K562 (cell line): ENCODE measurements at regions not wholly inside any gene's neighbourhood (a gene's known extent, or its start where the extent isn't known, plus 50 kb on each side); places are given as distances from the start of the nearest gene placed in this dataset.

Experiments
- CBX8 ChIP-seq: fragments of 200-600 bp; sonication (generic); IDR thresholded peaks from 2 replicates; pipeline ENCODE4 v1.6.1; 2012; ENCODE audit warnings: borderline replicate concordance, mixed run types, low read depth, mild to moderate bottlenecking, moderate library complexity, mixed read lengths, low read length, control low read depth, inconsistent platforms; ENCODE audit not compliant: poor library complexity, severe bottlenecking; ENCODE audit errors: extremely low read depth
- PPARD ChIP-seq: fragments of 250-450 bp; sonication (Bioruptor Pico); IDR thresholded peaks from 2 replicates; pipeline ENCODE4 v1.8.0; 2022; ENCODE audit warnings: inconsistent platforms, mild to moderate bottlenecking, moderate library complexity
- SIN3A ChIP-seq, 2 experiments: fragments of 150-350 bp in 1 of 2; IDR thresholded peaks; 2 replicates each; pipeline ENCODE4 v1.6.1; 2011 to 2016; ENCODE audit warnings: borderline replicate concordance in 2 of 2, low read depth in 2 of 2, low read length in 2 of 2, mild to moderate bottlenecking in 2 of 2, moderate library complexity in 2 of 2; ENCODE audit not compliant: control insufficient read depth in 1 of 2
- SOX6 ChIP-seq: fragments of 450-650 bp; IDR thresholded peaks from 2 replicates; pipeline ENCODE4 v1.6.1; 2014; ENCODE audit warnings: mild to moderate bottlenecking
- XRCC3 ChIP-seq: fragments of 450-650 bp; IDR thresholded peaks from 2 replicates; pipeline ENCODE4 v1.6.1; 2017; ENCODE audit warnings: mild to moderate bottlenecking, moderate library complexity
- ZNF134 ChIP-seq: fragments of 250-450 bp; sonication (Bioruptor Pico); conservative IDR thresholded peaks from 2 replicates; pipeline ENCODE4 v1.4.0; 2020
- TF ChIP-seq, protein P1 (sequence below): fragments of 250-450 bp; sonication (Bioruptor Pico); IDR thresholded peaks from 2 replicates; pipeline ENCODE4 v1.4.0; 2020

DNA sequence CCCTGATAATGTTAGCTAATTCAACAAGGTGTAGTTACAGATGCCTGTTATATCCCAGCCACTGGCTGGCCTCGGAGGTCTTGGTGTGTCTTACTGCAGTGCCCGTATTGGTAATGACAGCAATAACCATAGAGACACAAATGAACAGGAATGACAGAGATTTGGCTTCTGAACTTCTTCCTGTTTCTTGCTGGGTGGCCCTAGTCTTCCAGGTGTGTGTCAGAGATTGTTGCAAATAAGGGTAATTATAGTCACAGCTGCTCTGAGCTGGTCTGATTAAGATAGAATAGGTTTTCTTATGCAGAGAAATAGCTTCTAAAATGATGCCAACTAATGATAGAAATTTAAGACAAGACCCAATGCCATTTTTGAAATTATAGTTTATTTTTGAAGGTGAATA, 64.1 kb upstream of the MAD2L1 start (continued):
- no peak for TF ChIP-seq CBX8
- TF ChIP-seq, protein P1, sequence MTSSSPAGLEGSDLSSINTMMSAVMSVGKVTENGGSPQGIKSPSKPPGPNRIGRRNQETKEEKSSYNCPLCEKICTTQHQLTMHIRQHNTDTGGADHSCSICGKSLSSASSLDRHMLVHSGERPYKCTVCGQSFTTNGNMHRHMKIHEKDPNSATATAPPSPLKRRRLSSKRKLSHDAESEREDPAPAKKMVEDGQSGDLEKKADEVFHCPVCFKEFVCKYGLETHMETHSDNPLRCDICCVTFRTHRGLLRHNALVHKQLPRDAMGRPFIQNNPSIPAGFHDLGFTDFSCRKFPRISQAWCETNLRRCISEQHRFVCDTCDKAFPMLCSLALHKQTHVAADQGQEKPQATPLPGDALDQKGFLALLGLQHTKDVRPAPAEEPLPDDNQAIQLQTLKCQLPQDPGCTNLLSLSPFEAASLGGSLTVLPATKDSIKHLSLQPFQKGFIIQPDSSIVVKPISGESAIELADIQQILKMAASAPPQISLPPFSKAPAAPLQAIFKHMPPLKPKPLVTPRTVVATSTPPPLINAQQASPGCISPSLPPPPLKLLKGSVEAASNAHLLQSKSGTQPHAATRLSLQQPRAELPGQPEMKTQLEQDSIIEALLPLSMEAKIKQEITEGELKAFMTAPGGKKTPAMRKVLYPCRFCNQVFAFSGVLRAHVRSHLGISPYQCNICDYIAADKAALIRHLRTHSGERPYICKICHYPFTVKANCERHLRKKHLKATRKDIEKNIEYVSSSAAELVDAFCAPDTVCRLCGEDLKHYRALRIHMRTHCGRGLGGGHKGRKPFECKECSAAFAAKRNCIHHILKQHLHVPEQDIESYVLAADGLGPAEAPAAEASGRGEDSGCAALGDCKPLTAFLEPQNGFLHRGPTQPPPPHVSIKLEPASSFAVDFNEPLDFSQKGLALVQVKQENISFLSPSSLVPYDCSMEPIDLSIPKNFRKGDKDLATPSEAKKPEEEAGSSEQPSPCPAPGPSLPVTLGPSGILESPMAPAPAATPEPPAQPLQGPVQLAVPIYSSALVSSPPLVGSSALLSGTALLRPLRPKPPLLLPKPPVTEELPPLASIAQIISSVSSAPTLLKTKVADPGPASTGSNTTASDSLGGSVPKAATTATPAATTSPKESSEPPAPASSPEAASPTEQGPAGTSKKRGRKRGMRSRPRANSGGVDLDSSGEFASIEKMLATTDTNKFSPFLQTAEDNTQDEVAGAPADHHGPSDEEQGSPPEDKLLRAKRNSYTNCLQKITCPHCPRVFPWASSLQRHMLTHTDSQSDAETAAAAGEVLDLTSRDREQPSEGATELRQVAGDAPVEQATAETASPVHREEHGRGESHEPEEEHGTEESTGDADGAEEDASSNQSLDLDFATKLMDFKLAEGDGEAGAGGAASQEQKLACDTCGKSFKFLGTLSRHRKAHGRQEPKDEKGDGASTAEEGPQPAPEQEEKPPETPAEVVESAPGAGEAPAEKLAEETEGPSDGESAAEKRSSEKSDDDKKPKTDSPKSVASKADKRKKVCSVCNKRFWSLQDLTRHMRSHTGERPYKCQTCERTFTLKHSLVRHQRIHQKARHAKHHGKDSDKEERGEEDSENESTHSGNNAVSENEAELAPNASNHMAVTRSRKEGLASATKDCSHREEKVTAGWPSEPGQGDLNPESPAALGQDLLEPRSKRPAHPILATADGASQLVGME, result no peak
- TF ChIP-seq SIN3A (IDR thresholded peaks at IDR 0.05; ENCODE audit: borderline replicate concordance in 2 of 2, control insufficient read depth in 1 of 2, low read depth in 2 of 2, low read length in 2 of 2), result no peak
- TF ChIP-seq SOX6, result no peak
- TF ChIP-seq PPARD (CRISPR knock-in tag), result no peak
- TF ChIP-seq XRCC3, result no peak
- TF ChIP-seq ZNF134 (CRISPR knock-in tag), result no peak
